CD4-positive, alpha-beta T cell treated with Interleukin-2 at 100 ng/mL for 4 hours (primary cell): ENCODE measurements at regions not wholly inside any gene's neighbourhood (a gene's known extent, or its start where the extent isn't known, plus 50 kb on each side); places are given as distances from the start of the nearest gene placed in this dataset.

Experiments used
- DNase-seq: peaks from one replicate; pipeline ENCODE4 v3.0.0-alpha.2; 2020; ENCODE audit warnings: low spot score

GRCh38 chr3:70800951-70801350 lies 488.5 kb upstream of the MDFIC2 start:
- DNase-seq: no peak

DNA sequence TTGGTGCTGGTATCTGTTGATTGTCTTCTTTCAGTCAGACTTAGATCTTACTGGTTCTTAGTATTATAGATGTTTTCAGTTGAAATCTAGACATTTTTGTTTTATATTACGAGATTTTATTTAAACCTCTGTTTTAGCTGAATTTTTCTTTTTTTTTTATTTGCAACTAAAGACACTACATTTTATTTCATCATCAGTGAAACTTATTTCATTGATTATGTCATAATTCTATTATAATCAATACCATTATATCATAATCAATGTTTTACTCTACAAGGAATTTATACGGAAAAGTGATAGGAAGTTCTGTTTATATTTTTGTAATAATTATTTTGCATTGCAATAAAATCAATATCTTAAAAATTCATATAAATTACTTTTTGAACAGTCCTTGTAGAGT lies 477.4 kb upstream of the MDFIC2 start:
- DNase-seq: no peak

DNA sequence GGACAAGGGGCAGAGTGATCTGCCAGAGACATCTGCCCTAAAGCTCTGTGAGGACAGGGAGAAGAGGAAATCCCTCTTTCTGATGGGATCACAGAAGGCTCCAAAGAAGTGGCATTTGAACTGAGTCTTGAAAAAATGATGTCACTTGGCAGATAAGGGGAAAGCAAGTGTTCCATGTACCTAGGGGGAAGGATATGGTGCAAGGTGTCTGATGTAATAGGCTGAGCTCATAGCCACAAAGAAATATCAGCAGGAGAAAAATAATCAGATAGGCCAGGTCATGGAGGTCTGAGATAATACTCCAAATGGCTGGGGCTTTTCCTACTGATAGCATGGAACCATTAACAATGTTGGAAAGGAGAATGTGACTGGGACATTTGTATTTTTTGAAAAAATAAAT lies 468.4 kb upstream of the MDFIC2 start:
- no peak for DNase-seq

- DNase-seq: no peak
Observed at GRCh38 chr3:70779296-70779695, 466.9 kb upstream of the MDFIC2 start.

DNA sequence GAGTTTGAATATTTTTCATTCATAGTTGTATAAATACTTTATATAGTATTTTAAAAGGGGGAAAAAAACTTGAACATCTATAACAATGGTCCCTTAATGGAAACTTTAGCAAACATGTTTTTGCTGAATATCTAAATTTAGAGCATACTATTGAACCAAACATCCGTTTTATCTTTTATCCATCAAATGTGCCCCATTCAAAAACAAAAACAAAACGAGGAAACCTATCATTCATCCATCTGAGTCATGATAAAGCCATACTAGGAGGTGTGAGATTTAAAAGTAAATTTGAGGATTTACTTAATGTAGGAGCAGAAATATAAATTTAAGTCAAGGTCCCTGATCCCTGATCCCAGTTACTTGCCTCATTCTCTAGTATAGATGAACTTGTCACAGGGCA lies 463.6 kb upstream of the MDFIC2 start:
- DNase-seq: no peak

GRCh38 chr3:70775257-70775656 lies 462.8 kb upstream of the MDFIC2 start:
- no peak for DNase-seq

DNA sequence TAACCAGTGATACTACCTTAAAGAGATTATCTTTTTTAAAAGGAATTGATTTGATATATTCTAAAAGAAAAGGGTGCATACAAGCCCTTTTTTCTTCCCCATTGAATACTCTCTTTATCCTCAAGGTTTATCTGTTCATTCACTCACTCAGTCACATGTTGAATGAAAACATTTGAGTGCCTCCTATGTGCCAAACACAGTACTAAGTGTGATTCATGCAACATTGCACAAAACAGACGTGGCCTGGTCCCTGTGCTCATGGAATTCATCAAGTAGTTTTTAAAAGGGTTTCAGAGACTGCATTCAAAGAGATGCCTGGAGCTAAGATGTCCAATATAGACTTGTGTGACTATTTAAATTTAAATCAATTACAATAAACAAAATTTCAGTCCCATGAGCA lies 462.2 kb upstream of the MDFIC2 start:
- DNase-seq: no peak

- DNase-seq: no peak
Observed at GRCh38 chr3:70771426-70772147, 459.1 kb upstream of the MDFIC2 start.

DNA sequence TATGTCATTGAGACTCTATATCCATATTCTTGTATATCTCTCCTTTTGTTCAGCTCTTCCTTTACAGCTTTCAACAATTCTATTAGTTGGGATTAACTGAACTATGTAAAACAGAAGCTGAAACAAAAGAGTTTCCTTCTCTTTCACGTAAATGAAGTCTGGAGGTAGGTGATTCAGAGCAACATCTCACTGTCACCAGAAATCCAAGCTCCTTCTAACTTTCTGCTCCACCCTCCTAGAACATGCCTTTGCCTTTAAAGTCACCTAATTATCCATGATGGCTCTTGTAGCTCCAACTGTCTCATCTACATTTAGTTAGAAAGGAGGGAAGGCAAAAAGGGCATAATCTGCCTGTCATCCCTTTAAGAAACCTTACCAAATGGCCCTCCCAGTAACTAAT lies 458.2 kb upstream of the MDFIC2 start:
- DNase-seq: no peak

DNA sequence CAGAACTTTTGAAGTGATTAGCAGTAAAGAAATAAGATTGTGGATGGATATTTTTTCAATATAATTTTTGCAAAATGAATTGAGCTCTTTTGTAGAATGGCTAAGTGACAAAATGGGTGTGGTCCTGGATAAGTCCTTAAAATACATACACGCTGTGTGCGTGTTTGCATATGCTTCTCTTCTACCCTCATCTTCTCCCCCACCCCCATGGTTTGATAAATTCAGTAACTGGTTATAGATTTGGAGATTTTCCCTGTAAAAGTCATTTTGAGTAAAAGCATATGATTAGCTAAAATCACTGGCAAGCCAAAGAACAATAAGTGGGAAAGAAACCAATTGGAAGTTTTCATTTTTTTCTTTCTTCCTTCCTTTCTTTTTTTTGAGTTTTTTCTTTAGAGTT lies 453.9 kb upstream of the MDFIC2 start:
- no peak for DNase-seq

DNA sequence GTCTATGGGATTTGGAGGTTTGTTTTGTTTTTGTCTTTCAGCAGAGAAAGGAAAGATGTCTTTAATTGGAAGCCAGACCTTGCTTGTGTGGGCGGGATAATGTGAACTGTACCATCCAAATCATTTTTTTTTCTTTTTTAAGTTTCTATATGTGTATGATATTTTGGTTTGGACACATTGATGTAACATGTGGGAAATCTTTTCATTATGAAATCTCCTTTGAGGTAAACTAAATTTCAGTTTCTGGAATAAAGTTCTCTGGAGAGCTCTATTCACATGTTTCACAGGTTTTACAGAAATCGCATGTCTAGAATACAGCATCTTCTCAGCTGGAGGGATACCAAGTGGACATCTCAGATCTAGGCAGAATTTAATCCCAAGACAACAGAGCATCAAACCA lies 451.5 kb upstream of the MDFIC2 start:
- no peak for DNase-seq

GRCh38 chr3:70757658-70758057 lies 445.2 kb upstream of the MDFIC2 start:
- DNase-seq: no peak

DNA sequence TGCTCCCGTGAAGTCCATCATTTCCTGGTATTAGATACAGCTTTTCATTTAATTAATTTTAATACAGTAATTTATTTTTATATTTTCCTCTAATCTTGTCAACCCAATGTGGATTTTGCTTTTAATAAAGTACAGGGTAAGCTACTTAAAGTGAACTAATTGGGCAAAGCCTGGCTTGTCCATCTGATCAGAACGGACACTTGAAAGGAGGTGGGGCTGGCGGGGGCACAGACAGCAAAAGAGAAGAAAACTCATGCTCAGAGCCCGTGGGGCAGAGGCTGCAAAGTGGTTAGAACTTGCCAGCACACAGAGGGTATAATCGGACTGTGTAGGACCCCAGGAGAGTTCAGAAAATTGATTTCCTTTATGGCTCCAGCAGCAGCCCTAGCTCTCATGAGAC lies 443.1 kb upstream of the MDFIC2 start:
- DNase-seq: no peak

- DNase-seq: no peak
Observed at GRCh38 chr3:70754314-70754713, 441.9 kb upstream of the MDFIC2 start.

DNA sequence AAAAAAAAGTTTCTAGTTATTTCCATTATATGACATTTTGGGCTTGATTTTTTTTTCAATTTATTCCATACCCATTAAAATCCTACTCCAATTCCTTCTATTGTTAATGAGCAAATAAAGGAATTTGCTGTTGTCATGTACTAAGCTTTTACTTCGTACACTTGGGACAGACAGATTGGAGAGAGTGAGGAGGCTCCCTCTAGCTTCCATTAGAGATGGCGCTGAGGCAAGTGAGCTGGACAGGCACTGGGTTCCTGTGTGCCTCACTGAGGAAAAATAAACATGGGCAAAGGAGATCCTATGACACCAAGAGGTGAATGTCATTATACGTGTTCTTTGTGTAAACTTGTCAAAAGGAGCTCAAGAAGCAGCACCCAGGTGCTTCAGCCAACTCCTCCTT lies 441.1 kb upstream of the MDFIC2 start:
- no peak for DNase-seq

GRCh38 chr3:70752051-70752450 lies 439.6 kb upstream of the MDFIC2 start:
- DNase-seq: no peak

DNA sequence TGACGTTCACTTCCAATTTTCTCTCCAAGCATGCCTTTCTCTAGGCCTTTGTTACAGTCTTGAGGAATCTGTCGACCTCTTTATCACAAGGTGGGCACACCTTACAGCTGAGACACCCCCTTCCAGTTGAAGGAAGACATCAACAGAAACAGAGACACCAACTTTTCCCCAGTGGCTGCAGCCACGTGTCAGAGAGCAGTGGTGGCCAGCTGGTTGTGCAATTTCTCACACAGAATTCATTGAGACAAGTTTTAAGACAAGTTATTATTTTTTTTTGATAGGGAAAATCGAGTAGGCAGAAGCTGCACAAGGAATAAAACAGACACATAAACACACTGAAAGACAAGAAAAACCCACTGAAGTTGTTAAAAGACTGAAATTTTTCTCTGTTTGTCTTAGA lies 436.7 kb upstream of the MDFIC2 start:
- no peak for DNase-seq

- DNase-seq: no peak
Observed at GRCh38 chr3:70748593-70748992, 436.2 kb upstream of the MDFIC2 start.

DNA sequence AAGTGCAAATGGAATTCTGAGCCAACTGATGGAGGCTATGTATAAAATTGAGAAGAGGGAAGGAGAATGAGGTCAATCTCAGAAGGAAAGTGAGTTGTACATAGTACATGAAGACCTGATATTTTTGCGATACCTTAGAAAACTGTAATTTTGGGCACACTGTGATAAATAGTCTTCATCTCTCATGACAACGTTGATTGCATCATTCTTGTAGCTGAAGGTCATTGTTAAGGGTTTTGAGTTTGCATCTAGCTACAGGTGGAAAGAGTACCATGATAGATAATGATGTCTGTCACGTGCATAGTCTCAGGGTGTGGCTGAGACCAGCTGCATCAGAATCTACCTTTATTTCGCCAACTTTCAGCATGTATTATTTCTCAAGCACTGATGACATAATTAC lies 435.4 kb upstream of the MDFIC2 start:
- DNase-seq: no peak

GRCh38 chr3:70744536-70744935 lies 432.1 kb upstream of the MDFIC2 start:
- no peak for DNase-seq

GRCh38 chr3:70743754-70744153 lies 431.3 kb upstream of the MDFIC2 start:
- DNase-seq: no peak

DNA sequence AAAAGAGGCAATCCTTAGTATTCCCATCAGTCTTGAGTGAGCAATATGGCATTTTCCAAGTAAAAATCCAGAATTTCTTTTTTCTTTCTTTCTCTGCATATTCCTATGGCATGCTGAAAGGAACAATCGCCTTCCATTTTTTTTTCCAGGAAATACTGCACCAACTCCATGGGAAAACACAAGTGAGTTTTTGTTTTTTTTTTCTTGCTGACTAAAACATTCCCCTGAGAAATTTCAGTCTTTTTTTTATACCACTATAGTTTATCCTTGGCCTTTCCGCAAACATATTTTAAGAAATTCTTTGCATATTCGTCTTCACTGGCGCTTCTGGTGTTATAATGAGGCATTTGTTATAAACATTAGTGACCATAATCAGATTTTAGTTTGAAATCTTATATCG lies 429.6 kb upstream of the MDFIC2 start:
- DNase-seq: no peak

DNA sequence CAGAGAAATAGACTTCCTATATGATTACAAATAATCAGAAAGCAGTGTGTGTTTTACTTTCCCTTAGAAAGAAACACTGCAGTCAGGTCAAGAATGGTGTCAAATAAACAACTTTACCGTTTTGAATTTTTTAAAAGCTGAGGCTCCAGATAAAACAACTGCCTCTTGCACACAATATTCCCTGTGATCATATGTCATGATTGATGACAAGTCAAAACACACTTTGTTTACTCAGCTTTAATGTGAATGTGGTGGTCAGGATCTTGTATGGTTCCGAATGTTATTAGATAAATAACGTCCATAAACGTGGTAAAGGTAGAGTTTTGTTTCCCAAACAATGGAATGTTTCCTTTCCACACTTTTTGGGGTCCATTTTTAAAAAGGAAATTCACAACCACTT lies 428.4 kb upstream of the MDFIC2 start:
- no peak for DNase-seq

- no peak for DNase-seq
Observed at GRCh38 chr3:70740071-70740470, 427.6 kb upstream of the MDFIC2 start.

DNA sequence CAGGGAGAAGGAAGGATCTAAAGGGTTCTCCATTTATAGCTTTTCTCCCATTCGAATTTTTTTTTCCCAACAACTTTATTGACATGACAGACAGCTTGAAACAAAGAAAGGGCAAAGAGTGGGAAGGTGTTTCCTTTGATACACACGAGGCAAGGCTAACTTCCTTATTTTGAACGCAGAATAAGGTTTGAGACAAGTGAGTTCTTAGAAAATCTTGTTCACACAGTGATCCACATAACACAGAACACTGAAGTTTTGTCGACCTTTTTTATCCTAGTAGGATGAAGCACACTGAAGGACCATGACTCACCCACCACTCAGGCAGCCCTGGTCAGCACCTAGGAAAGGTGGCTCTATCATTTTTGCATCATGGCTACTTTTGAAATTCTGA lies 425.8 kb upstream of the MDFIC2 start:
- DNase-seq: no peak
